Activated B cell treated with CpG ODN at 0.5 μM for 24 hours (primary cell): ENCODE measurements at regions not wholly inside any gene's neighbourhood (a gene's known extent, or its start where the extent isn't known, plus 50 kb on each side); places are given as distances from the start of the nearest gene placed in this dataset.

Experiments
- ATAC-seq: fragments of 200-7000 bp; cut with Tn5 transposase; one replicate; pipeline ENCODE4 v1.10.0; 2021; ENCODE audit warnings: low read depth, mild to moderate bottlenecking, moderate library complexity
- CTCF ChIA-PET: fragments of 350-600 bp; sonication (Branson Sonifier 250); formaldehyde crosslinking; loops from one replicate; lab custom pipeline; 2021; ENCODE audit warnings: antibody characterized with exemption; lab: Charles Lee
- POLR2A ChIA-PET: fragments of 350-600 bp; sonication (Branson Sonifier 250); formaldehyde crosslinking; loops from one replicate; lab custom pipeline; 2021; ENCODE audit warnings: antibody characterized with exemption; lab: Charles Lee
- DNase-seq: peaks from one replicate; pipeline ENCODE4 v3.0.0; 2022
- H3K27ac Mint-ChIP-seq: one replicate; pipeline ENCODE4 v1.8.0; 2020; ENCODE audit warnings: mixed read lengths
- H3K27me3 Mint-ChIP-seq: one replicate; pipeline ENCODE4 v1.8.0; 2021; ENCODE audit warnings: mixed read lengths
- H3K36me3 Mint-ChIP-seq: one replicate; pipeline ENCODE4 v1.8.0; 2021; ENCODE audit warnings: low read depth, mixed read lengths
- H3K4me1 Mint-ChIP-seq: one replicate; pipeline ENCODE4 v1.8.0; 2021; ENCODE audit warnings: mixed read lengths
- H3K4me3 Mint-ChIP-seq: one replicate; pipeline ENCODE4 v1.8.0; 2020; ENCODE audit warnings: mild to moderate bottlenecking, mixed read lengths
- H3K9me3 Mint-ChIP-seq: one replicate; pipeline ENCODE4 v1.8.0; 2020; ENCODE audit warnings: mixed read lengths
- intact Hi-C: fragments of 100-400 bp; cut with micrococcal nuclease; formaldehyde crosslinking; loops from one replicate; pipeline ENCODE4 v1.15.1; 2024
- TF ChIP-seq, protein P1 (sequence below): fragments of 200-600 bp; IDR thresholded peaks from one replicate; pipeline ENCODE4 v1.8.0; 2022; ENCODE audit warnings: antibody characterized with exemption, mild to moderate bottlenecking

- Mint-ChIP-seq H3K9me3 (no peaks in the 10 kb centered on the region), H3K27me3 (no peaks in the 10 kb centered on the region), H3K27ac (peak overlapping the region; percentile 85), H3K4me3 (peak overlapping the region; percentile 67), H3K36me3 (no peaks in the 10 kb centered on the region), H3K4me1 (peaks cover 55% of the 10 kb centered on the region)
- ChIA-PET CTCF (interaction anchor here (0.9 kb wide), 1 partner anchor 30 kb away, joined by 3 read pairs; no protein-coding TSS in a partner anchor), POLR2A (no interaction called here)
- DNase-seq (no peak), ATAC-seq (peak; percentile 59)
- intact Hi-C loops: loop anchor here (5.0 kb wide), 4 partner anchors 33 to 1682 kb away; partner anchors contain the start of gene TMSB4Y
- TF ChIP-seq, protein P1, sequence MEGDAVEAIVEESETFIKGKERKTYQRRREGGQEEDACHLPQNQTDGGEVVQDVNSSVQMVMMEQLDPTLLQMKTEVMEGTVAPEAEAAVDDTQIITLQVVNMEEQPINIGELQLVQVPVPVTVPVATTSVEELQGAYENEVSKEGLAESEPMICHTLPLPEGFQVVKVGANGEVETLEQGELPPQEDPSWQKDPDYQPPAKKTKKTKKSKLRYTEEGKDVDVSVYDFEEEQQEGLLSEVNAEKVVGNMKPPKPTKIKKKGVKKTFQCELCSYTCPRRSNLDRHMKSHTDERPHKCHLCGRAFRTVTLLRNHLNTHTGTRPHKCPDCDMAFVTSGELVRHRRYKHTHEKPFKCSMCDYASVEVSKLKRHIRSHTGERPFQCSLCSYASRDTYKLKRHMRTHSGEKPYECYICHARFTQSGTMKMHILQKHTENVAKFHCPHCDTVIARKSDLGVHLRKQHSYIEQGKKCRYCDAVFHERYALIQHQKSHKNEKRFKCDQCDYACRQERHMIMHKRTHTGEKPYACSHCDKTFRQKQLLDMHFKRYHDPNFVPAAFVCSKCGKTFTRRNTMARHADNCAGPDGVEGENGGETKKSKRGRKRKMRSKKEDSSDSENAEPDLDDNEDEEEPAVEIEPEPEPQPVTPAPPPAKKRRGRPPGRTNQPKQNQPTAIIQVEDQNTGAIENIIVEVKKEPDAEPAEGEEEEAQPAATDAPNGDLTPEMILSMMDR: no peak
Observed at GRCh38 chrY:14344648-14345333, 179.5 kb upstream of the NLGN4Y start.

- intact Hi-C loops: no loop called here
- POLR2A ChIA-PET: no interaction called here
- Mint-ChIP-seq H3K36me3 (no peaks in the 10 kb centered on the region), H3K9me3 (peaks cover 3% of the 10 kb centered on the region), H3K27me3 (no peaks in the 10 kb centered on the region), H3K4me1 (peaks cover 18% of the 10 kb centered on the region), H3K4me3 (no peak overlapping the region), H3K27ac (no peak overlapping the region)
- no peak for DNase-seq
- CTCF ChIA-PET: no interaction called here
- TF ChIP-seq, protein P1: no peak
- no peak for ATAC-seq
Observed at GRCh38 chrY:14351590-14351989, 172.7 kb upstream of the NLGN4Y start.

DNA sequence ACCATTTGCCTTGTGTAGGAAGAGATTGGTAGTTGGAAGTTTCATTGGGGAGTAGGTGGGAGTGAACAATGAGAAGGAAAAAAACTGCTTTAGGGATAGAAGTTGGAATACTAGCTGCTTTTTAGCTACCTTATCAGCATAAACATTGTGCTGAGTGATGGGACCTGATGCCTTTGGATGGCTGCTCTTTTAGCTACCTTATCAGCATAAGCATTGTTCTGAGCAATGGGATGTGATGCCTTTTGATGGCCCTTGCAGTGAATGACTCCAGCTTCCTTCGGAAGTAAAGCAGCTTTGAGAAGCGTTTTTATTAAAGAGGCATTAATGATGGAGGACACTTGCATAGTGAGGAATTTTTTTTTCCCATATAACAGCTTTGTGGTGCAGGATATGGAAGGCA is 168.2 kb upstream of the NLGN4Y start:
- ATAC-seq: no peak
- intact Hi-C loops: no loop called here
- DNase-seq: no peak
- Mint-ChIP-seq H3K36me3 (no peaks in the 10 kb centered on the region), H3K4me3 (no peak overlapping the region), H3K27me3 (no peaks in the 10 kb centered on the region), H3K4me1 (peaks cover 11% of the 10 kb centered on the region), H3K27ac (no peak overlapping the region), H3K9me3 (peaks cover 9% of the 10 kb centered on the region)
- ChIA-PET POLR2A (no interaction called here), CTCF (no interaction called here)
- TF ChIP-seq, protein P1: no peak

GRCh38 chrY:14360748-14361500 is 163.4 kb upstream of the NLGN4Y start:
- ATAC-seq: no peak

DNA sequence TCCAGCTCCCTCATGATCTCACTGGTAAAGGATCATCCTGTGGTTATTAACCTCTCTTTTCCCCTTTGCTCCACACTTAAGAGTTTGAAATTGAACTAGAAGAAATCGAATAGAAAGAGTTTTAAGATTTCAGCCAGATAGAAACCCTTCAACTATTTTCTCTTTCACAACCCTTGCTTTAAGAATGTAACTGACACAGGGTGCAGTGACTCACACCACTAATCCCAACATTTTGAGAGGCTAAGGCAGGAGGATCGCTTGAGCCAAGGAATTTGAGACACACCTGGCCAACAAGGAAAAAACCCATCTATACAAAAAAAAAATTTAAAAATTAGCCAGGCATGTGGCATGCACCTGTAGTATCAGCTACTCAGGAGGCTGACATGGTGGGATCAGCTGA is 150.7 kb upstream of the NLGN4Y start:
- H3K4me3 Mint-ChIP-seq: no peak overlapping the region
- TF ChIP-seq, protein P1: no peak
- no peak for ATAC-seq
- no peak overlapping the region for H3K27ac Mint-ChIP-seq
- intact Hi-C loops: no loop called here
- H3K9me3 Mint-ChIP-seq: no peaks in the 10 kb centered on the region
- H3K4me1 Mint-ChIP-seq: peaks cover 6% of the 10 kb centered on the region
- no peaks in the 10 kb centered on the region for H3K36me3 Mint-ChIP-seq
- POLR2A ChIA-PET: no interaction called here
- CTCF ChIA-PET: no interaction called here
- no peak for DNase-seq
- H3K27me3 Mint-ChIP-seq: no peaks in the 10 kb centered on the region

More at GRCh38 chrY:14360748-14361500, 163.4 kb upstream of the NLGN4Y start:
- TF ChIP-seq, protein P1: no peak
- H3K4me3 Mint-ChIP-seq: no peak overlapping the region
- no peaks in the 10 kb centered on the region for H3K27me3 Mint-ChIP-seq
- ChIA-PET CTCF (no interaction called here), POLR2A (no interaction called here)
- intact Hi-C loops: no loop called here
- H3K36me3 Mint-ChIP-seq: no peaks in the 10 kb centered on the region
- H3K9me3 Mint-ChIP-seq: peaks cover 9% of the 10 kb centered on the region
- no peak overlapping the region for H3K27ac Mint-ChIP-seq
- H3K4me1 Mint-ChIP-seq: no peaks in the 10 kb centered on the region
- DNase-seq: no peak
